AML-193 (cell line): ENCODE measurements at regions not wholly inside any gene's neighbourhood (a gene's known extent, or its start where the extent isn't known, plus 50 kb on each side); places are given as distances from the start of the nearest gene placed in this dataset.

ENCODE experiments used
- DNase-seq, 2 experiments: peaks; one replicate each; lab custom pipeline; 2025; lab: John Stamatoyannopoulos, UW

- no peak for DNase-seq
Observed at GRCh38 chr9:13596383-13596970, 317.0 kb upstream of the MPDZ start.

- DNase-seq = no peak
Observed at GRCh38 chr9:13590996-13591395, 311.5 kb upstream of the MPDZ start.

GRCh38 chr9:13589034-13589737 lies 309.7 kb upstream of the MPDZ start:
- DNase-seq = no peak

GRCh38 chr9:13588151-13589033 lies 308.9 kb upstream of the MPDZ start:
- no peak for DNase-seq

GRCh38 chr9:13587571-13587970 lies 308.1 kb upstream of the MPDZ start:
- DNase-seq = no peak

GRCh38 chr9:13586587-13587374 lies 307.3 kb upstream of the MPDZ start:
- no peak for DNase-seq

DNA sequence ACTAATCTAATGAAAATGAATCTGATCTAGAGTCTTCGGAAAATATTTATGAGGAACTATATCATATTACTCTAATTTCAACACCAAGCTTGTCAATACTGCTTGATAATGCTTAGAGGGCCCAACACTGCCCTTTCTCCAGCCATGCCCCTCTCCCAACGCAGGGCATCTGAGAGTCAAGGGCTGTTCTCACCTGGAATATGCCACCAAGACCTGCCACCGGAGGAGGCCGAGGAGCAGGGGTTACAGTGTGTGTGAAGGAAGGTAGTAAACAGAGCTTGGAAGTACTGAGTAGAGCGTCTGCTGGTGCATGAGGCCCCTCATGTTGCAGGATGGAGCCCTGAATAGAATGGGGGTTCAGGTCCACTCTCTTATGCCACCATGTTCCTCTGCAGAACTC lies 301.3 kb upstream of the MPDZ start:
- DNase-seq = no peak

DNA sequence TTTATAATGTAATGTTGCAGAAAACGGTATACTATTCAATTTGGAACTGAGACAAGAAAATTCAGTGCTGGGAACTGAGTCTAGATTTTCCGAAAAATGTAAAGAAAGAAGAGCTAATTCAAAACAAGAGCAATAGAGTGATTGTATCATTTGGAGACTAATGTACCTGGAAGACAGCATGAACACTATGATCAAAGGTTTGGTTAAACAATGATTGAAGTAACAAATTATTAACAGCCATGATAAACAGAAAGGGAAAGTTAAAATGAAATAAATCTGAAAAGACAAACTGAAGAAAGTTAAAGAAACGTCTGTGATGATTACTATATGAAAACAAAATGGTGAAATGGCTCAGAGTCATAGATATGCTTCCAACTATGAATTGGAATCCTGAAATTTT lies 300.6 kb upstream of the MPDZ start:
- DNase-seq = no peak

DNA sequence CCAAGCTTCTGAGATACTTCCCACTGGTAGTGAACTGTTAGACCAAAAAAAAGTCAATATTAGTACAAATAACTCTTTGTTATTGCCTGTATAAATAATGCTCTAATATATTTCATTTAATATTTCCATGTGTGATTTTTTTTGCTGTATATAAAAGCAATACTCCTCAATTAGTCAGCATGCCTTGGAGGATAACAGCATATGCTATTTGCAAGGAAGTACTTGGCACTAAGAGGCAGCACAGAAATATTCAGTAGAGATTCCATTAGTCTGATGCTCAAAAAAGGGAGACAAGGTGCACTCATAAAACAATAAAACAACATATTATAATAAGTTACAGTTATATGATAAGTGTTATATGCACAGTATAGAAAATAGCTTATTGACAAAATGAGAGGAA lies 296.6 kb upstream of the MPDZ start:
- DNase-seq = no peak

DNA sequence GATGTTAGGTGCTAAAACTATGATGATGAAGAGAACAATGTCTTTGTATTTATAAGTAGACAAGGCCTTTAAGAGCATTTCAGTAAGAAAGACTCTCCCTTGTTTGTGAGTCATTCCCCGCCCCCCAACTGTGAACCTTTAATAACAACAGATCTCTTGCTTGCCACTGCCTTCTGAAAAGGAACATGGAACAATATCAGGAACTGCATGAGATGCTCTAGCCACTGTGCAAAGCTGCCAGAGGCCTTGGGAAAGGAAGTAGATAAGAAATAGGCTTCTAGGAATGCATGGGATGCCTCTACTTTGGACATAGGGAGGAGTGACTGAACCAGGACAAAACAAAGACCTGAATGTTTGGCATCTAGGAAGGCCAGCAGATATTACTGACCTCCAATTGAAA lies 296.1 kb upstream of the MPDZ start:
- no peak for DNase-seq

DNA sequence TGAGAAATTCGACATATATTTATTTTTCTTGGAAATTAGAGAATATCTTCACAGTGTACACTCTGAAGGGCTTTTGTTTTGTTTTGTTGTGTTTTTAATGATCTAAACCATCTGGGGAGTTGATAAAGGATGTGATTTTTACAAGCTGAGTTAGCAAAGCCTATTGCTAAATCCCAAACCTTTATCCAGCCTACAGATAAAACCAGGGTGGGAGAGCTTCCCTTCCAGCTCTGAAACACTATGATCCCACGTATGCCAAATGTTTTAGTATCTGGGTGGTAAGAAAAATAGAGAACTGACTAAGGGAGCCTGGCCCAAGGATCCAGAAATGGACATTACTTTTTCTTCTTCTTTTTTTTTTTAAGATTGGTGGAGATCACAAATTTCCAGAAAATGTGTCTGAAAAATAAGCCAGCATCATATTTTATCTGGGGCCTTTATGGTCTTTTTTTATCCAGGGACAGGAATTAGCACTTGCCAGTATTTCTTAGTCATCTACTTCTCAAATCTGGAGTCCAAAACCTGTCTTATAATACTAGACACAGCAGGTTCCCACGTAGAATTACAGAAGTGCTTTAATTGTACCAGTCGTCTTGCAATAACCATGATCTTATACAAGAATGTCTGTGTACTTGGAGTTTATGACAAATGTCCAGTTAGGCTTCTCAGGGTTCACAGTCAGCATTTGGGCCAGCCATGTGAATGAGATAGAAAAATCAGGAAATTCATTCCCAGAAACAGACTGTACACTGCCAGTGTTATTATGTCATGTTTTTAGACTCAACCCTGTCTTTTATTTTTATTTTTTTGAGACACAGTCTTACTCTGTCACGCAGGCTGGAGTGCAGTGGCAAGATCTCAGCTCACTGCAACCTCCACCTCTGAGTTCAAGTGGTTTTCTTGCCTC lies 290.8 kb upstream of the MPDZ start:
- no peak for DNase-seq

GRCh38 chr9:13569602-13570067 lies 290.1 kb upstream of the MPDZ start:
- DNase-seq = no peak

DNA sequence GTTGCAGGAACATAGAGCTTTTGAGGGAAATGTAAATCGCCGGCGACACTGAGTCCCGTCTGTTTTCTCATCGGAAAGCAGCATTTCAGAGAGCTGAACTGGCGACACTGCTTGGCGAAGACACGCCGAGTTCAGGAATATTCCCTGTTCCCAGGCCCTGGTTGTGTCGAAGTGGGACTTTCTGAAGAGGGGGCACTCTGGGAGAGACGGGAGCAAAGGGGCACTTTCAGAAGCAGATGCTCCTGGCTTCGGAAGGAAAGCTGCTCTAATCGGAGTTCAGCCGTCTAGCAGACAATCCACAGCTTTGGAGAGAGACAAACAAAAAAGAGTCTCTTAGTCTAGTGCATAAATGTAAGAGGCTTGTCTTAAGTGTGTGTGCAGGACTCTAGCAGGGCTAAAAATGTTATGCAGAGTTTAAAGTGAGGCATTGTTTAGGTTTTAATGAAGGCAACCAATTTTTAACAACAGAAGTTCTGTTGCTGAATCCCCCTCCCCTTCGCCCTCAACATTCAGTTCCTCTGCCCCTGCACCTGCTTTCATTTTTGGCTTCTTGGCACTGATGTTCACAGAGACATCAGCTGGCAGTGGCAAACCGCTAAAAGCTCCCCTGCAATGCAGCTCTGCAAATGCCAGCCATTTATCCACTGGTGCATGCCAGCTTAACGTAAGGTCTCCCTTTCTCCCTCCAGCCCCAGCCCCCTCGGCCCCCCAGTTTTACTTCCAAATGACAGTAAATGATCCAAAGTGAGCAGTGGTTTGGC lies 289.5 kb upstream of the MPDZ start:
- no peak for DNase-seq

DNA sequence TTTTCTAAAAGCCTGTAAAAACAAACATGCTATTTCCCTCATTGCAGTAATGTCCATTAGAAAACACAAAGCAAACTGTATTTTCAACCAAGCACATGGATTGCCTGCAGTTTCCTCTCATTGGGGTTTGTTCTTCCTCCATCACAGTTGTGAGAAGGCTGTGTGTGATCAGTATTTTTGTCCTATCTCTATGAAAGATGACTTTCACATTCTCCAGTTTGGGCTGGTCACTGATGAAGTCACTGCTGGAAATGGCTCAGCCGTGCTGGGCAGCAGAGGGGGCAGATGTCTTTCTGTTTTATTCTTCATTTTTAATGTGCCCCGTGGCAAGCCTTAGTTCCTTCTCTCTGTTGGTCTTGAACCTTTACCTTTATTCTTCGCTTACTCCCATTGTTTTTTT lies 288.9 kb upstream of the MPDZ start:
- DNase-seq = no peak

GRCh38 chr9:13567833-13568232 lies 288.3 kb upstream of the MPDZ start:
- no peak for DNase-seq

GRCh38 chr9:13557746-13558145 lies 278.3 kb upstream of the MPDZ start:
- no peak for DNase-seq

- no peak for DNase-seq
Observed at GRCh38 chr9:13556656-13557055, 277.2 kb upstream of the MPDZ start.

DNA sequence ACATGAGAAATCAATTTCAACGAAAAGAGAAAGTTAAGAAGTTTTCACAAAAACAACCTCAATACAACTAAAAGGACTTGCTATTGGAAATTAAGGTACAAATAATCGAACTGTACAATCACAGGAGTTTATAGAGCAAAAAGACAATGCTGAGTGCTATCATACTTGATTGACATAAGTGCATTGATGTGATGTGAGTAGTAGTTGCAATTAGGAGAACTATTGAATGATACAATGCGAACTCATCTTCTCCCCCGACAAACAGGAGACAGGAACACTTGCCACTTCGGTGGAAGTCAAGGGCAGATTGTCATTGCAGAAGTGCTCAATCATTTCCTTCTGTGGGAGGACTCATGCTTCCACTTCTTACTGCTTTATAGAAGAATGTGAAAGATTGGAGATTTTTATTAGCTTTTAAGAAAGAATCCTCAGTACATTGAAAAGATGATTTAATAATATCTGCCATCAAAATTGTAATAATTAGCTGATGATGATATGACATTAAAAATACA lies 276.6 kb upstream of the MPDZ start:
- no peak for DNase-seq

DNA sequence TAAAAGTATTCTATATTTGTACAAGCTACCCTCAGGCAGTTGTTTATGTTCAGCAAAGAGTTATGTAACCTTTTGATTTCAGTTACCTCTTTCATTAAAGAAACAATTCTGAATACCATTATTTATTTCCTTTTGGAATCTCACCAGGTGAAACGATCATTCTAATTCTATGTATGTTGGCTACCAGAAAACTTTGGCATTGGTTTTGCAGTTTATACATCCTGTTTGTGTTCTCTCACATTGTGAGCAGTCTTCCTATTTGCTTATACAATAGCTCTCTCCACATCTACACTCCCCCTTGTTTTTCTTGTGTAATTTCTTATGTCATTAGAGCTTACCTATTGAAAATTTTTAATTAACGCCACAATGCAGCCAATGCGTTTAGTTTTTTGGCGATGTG lies 276.0 kb upstream of the MPDZ start:
- no peak for DNase-seq

DNA sequence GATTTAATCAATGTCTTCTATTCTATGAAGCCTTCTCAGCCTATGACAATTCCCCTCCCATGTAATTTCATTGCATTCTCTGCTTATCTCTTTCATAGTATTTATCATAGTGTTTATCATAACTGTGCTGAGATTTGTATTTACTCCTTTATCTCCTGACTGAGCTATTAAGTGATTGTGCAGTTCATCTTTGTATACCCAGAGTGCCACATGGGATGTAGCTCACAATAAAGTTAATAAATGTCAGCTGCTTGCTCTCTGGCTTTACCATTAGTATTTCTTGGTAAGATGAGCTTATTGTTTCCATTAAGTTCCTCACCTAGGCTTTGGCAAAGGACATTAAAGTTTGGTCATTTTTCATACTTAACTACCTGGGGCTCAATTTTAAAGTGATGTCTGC lies 275.1 kb upstream of the MPDZ start:
- no peak for DNase-seq
